Epithelial cell of prostate (primary cell): ENCODE measurements at regions not wholly inside any gene's neighbourhood (a gene's known extent, or its start where the extent isn't known, plus 50 kb on each side); places are given as distances from the start of the nearest gene placed in this dataset.
A peak's percentile ranks its signal among the peaks of the same experiment; 100 is the strongest.

Experiments used
- DNase-seq: peaks from one replicate; pipeline ENCODE4 v3.0.0-alpha.2; 2011; ENCODE audit warnings: low read depth, low spot score
- H3K27ac ChIP-seq: fragments of 450-650 bp; 2 replicates; pipeline ENCODE4 v1.5.1; 2017; ENCODE audit warnings: mild to moderate bottlenecking

GRCh38 chr13:80419416-80419815 is 78.5 kb upstream of the SPRY2 start:
- DNase-seq: no peak
- H3K27ac ChIP-seq: no peak overlapping the region

- H3K27ac ChIP-seq: no peak overlapping the region
- no peak for DNase-seq
These were observed 72.7 kb upstream of the SPRY2 start for GRCh38 chr13:80413611-80414010.

- DNase-seq: no peak
- H3K27ac ChIP-seq: no peak overlapping the region
These were observed 67.3 kb upstream of the SPRY2 start for GRCh38 chr13:80408270-80408669.

GRCh38 chr13:80400865-80401426 is 60.0 kb upstream of the SPRY2 start:
- DNase-seq: no peak
- no peak overlapping the region for H3K27ac ChIP-seq

- no peak overlapping the region for H3K27ac ChIP-seq
- DNase-seq: no peak
These were observed 59.4 kb upstream of the SPRY2 start for GRCh38 chr13:80400164-80400864.

GRCh38 chr13:80399340-80400163 is 58.6 kb upstream of the SPRY2 start:
- no peak overlapping the region for H3K27ac ChIP-seq
- peak; percentile 76 for DNase-seq
